ENCODE measurements at regions not wholly inside any gene's neighbourhood (a gene's known extent, or its start where the extent isn't known, plus 50 kb on each side); places are given as distances from the start of the nearest gene placed in this dataset.

DNA sequence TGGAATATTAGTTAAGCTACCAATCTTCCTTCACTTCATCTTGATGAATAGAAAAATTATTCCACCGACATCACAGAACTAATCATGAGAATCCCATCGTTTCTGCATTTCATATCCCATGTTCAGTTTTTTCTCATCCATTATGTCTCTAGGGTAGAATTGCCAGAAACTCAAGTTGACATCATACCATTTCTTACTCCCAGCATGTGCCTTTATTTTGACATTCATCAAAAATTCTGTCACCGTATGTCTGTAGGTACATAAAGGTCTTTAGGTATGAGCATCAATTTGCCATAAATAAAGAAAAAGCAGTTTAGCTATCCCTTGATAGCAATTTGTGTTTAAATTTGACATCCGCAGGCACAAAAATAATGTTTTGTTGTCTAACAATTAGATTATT is 175.5 kb upstream of the ROBO2 start:
- Histone ChIP-seq H3K9me2 (ENCODE audit: insufficient read depth, low read length) (no peaks in the 10 kb centered on the region), H3K79me2 (ENCODE audit: insufficient read depth, low read depth, low read length) (no peaks in the 10 kb centered on the region), H3K9me3 (ENCODE audit: low read length) (no peaks in the 10 kb centered on the region), H3K4me3 (ENCODE audit: low read depth, low read length, poor library complexity, severe bottlenecking) (no peak overlapping the region), H3K4me1 (ENCODE audit: insufficient read depth, low read length, poor library complexity, severe bottlenecking) (no peaks in the 10 kb centered on the region), H3K27ac (ENCODE audit: low read depth, low read length, poor library complexity, severe bottlenecking) (no peak overlapping the region), H4K20me1 (ENCODE audit: insufficient read depth, low read length) (no peaks in the 10 kb centered on the region), H3K4me2 (ENCODE audit: low read length) (no peak overlapping the region), H3K36me3 (ENCODE audit: insufficient read depth, low read length) (no peaks in the 10 kb centered on the region), H2AFZ (ENCODE audit: low read length) (no peak overlapping the region)
- CTCF ChIA-PET (ENCODE audit: unreplicated experiment), result no interaction called here
- no peak for DNase-seq (ENCODE audit: low spot score)
- intact Hi-C loops (cut with micrococcal nuclease; ENCODE audit: unreplicated experiment), result no loop called here
- TF ChIP-seq, protein P1, sequence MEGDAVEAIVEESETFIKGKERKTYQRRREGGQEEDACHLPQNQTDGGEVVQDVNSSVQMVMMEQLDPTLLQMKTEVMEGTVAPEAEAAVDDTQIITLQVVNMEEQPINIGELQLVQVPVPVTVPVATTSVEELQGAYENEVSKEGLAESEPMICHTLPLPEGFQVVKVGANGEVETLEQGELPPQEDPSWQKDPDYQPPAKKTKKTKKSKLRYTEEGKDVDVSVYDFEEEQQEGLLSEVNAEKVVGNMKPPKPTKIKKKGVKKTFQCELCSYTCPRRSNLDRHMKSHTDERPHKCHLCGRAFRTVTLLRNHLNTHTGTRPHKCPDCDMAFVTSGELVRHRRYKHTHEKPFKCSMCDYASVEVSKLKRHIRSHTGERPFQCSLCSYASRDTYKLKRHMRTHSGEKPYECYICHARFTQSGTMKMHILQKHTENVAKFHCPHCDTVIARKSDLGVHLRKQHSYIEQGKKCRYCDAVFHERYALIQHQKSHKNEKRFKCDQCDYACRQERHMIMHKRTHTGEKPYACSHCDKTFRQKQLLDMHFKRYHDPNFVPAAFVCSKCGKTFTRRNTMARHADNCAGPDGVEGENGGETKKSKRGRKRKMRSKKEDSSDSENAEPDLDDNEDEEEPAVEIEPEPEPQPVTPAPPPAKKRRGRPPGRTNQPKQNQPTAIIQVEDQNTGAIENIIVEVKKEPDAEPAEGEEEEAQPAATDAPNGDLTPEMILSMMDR (conservative IDR thresholded peaks at IDR 0.05; ENCODE audit: low read length), result no peak
- no peak for TF ChIP-seq EZH2phosphoT487 (IDR thresholded peaks at IDR 0.05; ENCODE audit: borderline replicate concordance, low read depth, low read length)
- BruUV-seq (replicated peaks), result no TSS peak
- POLR2A ChIA-PET, result no interaction called here

DNA sequence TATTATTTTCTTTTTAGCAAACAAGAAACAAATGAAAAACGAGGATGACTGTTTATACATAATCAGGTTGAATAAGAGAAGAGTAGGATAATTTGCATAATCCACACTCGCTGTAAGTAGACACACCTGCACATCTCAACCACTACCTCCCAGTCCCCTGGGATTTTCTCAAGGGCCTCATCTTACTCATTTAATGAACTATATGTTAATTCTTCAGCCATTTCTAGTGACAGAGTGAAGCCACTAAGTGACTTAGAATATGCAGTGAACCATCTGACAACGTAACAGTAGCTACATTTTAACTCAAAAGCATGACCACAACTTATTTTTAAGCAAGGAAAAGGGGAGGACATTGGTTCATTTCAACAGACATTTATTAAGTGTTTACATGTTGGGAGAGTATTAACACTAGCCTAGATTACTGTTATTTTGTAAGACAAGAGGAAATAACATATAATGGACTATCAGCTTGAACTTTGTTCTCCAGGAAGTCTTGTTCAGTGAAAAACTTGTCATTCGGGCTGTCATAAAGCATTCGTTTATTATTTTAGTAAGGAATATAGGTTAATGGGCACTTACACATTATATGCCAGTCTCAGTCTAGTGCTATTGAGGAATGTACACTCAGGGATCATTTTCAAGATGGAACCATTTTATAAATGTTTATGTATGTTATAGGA is 173.0 kb upstream of the ROBO2 start:
- no peak for DNase-seq (ENCODE audit: low spot score)
- TF ChIP-seq, protein P1 (conservative IDR thresholded peaks at IDR 0.05; ENCODE audit: low read length), result no peak
- TF ChIP-seq EZH2phosphoT487 (IDR thresholded peaks at IDR 0.05; ENCODE audit: borderline replicate concordance, low read depth, low read length), result no peak
- H3K4me1 ChIP-seq (ENCODE audit: insufficient read depth, low read length, poor library complexity, severe bottlenecking), result no peaks in the 10 kb centered on the region
- no peaks in the 10 kb centered on the region for H3K9me3 ChIP-seq (ENCODE audit: low read length)
- H3K27ac ChIP-seq (ENCODE audit: low read depth, low read length, poor library complexity, severe bottlenecking), result no peak overlapping the region
- H3K4me2 ChIP-seq (ENCODE audit: low read length), result no peak overlapping the region
- H3K9me2 ChIP-seq (ENCODE audit: insufficient read depth, low read length), result no peaks in the 10 kb centered on the region
- H3K36me3 ChIP-seq (ENCODE audit: insufficient read depth, low read length), result no peaks in the 10 kb centered on the region
- intact Hi-C loops (cut with micrococcal nuclease; ENCODE audit: unreplicated experiment), result no loop called here
- no peak overlapping the region for H3K4me3 ChIP-seq (ENCODE audit: low read depth, low read length, poor library complexity, severe bottlenecking)
- H4K20me1 ChIP-seq (ENCODE audit: insufficient read depth, low read length), result no peaks in the 10 kb centered on the region
- no peak overlapping the region for H2AFZ ChIP-seq (ENCODE audit: low read length)
- BruUV-seq (replicated peaks), result no TSS peak
- CTCF ChIA-PET (ENCODE audit: unreplicated experiment), result no interaction called here
- H3K79me2 ChIP-seq (ENCODE audit: insufficient read depth, low read depth, low read length), result no peaks in the 10 kb centered on the region
- POLR2A ChIA-PET, result interaction anchor here (1.6 kb wide), 1 partner anchor 8 kb away, joined by 3 read pairs; no protein-coding TSS in a partner anchor

DNA sequence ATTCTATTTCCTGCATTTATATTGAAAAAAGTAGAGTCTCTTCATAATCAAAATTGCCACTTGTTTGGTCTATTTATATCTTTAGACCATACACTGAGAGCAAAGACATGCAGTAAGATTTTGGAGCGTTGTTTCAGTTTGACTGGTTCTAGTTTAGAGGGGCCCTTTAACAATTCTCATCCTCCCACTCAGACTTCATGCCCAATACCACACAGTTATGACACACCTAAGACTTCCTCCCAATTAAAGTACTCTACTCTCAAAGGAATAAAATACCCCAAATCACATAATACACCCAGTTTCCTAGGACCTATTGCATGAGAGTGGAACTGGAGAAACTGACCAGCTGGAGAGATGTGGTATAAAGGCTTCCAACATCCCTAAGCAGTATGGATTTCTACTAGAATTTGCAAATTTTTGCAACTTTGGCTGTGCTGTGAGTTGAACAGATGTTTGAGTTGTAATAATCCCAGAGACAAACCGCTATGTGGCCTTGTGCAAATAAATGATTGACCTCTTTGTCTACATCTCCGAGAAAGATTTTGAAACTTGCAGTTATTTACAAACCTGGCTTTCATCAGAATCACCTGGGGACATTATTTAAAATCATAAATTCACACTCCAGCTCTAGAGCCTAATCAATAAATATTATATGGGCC is 170.0 kb upstream of the ROBO2 start:
- POLR2A ChIA-PET, result interaction anchor here (0.7 kb wide), 2 partner anchors 71 to 718 kb away, joined by 6 read pairs; no protein-coding TSS in a partner anchor
- H3K9me2 ChIP-seq (ENCODE audit: insufficient read depth, low read length), result no peaks in the 10 kb centered on the region
- H3K27ac ChIP-seq (ENCODE audit: low read depth, low read length, poor library complexity, severe bottlenecking), result no peak overlapping the region
- H3K4me3 ChIP-seq (ENCODE audit: low read depth, low read length, poor library complexity, severe bottlenecking), result no peak overlapping the region
- no TSS peak for BruUV-seq (replicated peaks)
- no peaks in the 10 kb centered on the region for H4K20me1 ChIP-seq (ENCODE audit: insufficient read depth, low read length)
- no peak for TF ChIP-seq EZH2phosphoT487 (IDR thresholded peaks at IDR 0.05; ENCODE audit: borderline replicate concordance, low read depth, low read length)
- TF ChIP-seq, protein P1 (conservative IDR thresholded peaks at IDR 0.05; ENCODE audit: low read length), result no peak
- no peak overlapping the region for H3K4me2 ChIP-seq (ENCODE audit: low read length)
- H3K9me3 ChIP-seq (ENCODE audit: low read length), result no peaks in the 10 kb centered on the region
- no peak for DNase-seq (ENCODE audit: low spot score)
- H2AFZ ChIP-seq (ENCODE audit: low read length), result no peak overlapping the region
- H3K36me3 ChIP-seq (ENCODE audit: insufficient read depth, low read length), result no peaks in the 10 kb centered on the region
- CTCF ChIA-PET (ENCODE audit: unreplicated experiment), result no interaction called here
- no peaks in the 10 kb centered on the region for H3K4me1 ChIP-seq (ENCODE audit: insufficient read depth, low read length, poor library complexity, severe bottlenecking)
- no peaks in the 10 kb centered on the region for H3K79me2 ChIP-seq (ENCODE audit: insufficient read depth, low read depth, low read length)
- intact Hi-C loops (cut with micrococcal nuclease; ENCODE audit: unreplicated experiment), result no loop called here
